ENCODE measurements at regions not wholly inside any gene's neighbourhood (a gene's known extent, or its start where the extent isn't known, plus 50 kb on each side); places are given as distances from the start of the nearest gene placed in this dataset.

- TF ChIP-seq CTCF (conservative IDR thresholded peaks at IDR 0.05; ENCODE audit: low read depth in 2 of 2) (no peak), POLR2AphosphoS5 (IDR thresholded peaks at IDR 0.05; ENCODE audit: low read depth) (no peak)
Measured at GRCh38 chr13:80249516-80250212, 91.3 kb downstream of the SPRY2 start.

All from GM23338 (cell line).